ENCODE measurements at regions not wholly inside any gene's neighbourhood (a gene's known extent, or its start where the extent isn't known, plus 50 kb on each side); places are given as distances from the start of the nearest gene placed in this dataset.

GRCh38 chr4:130922955-130923354 lies 1827.0 kb downstream of the C4orf33 start:
- no peak for TF ChIP-seq CTCF (IDR thresholded peaks at IDR 0.05; ENCODE audit: low read depth, low read length)
- no peak for TF ChIP-seq POLR2A (IDR thresholded peaks at IDR 0.05; ENCODE audit: extremely low read depth, insufficient read length)
- no peak for TF ChIP-seq MAX (IDR thresholded peaks at IDR 0.05; ENCODE audit: low read depth, low read length)
